GM21423 (cell line): ENCODE measurements at regions not wholly inside any gene's neighbourhood (a gene's known extent, or its start where the extent isn't known, plus 50 kb on each side); places are given as distances from the start of the nearest gene placed in this dataset.

Source experiments
- ATAC-seq: cut with Tn5 transposase; IDR thresholded peaks from one replicate; pipeline ENCODE4 v1.9.1; 2021; ENCODE audit warnings: mild to moderate bottlenecking, moderate library complexity; ENCODE audit not compliant: unreplicated experiment

GRCh38 chrX:121102101-121102500, 54.7 kb downstream of the GLUD2 start:
- no peak for ATAC-seq

GRCh38 chrX:121103381-121103780, 56.0 kb downstream of the GLUD2 start:
- ATAC-seq = no peak

GRCh38 chrX:121106484-121107235, 59.2 kb downstream of the GLUD2 start:
- no peak for ATAC-seq

- no peak for ATAC-seq
Observed at GRCh38 chrX:121109986-121110385, 62.6 kb downstream of the GLUD2 start.

- no peak for ATAC-seq
Observed at GRCh38 chrX:121110536-121110935, 63.1 kb downstream of the GLUD2 start.

- no peak for ATAC-seq
Observed at GRCh38 chrX:121114691-121115090, 67.3 kb downstream of the GLUD2 start.

GRCh38 chrX:121120690-121121605, 73.5 kb downstream of the GLUD2 start:
- no peak for ATAC-seq

- no peak for ATAC-seq
Observed at GRCh38 chrX:121122332-121122731, 74.9 kb downstream of the GLUD2 start.

GRCh38 chrX:121128925-121129877, 81.8 kb downstream of the GLUD2 start:
- no peak for ATAC-seq

- no peak for ATAC-seq
Observed at GRCh38 chrX:121132675-121133074, 85.3 kb downstream of the GLUD2 start.

GRCh38 chrX:121135488-121136207, 88.2 kb downstream of the GLUD2 start:
- ATAC-seq = no peak

- ATAC-seq = no peak
Observed at GRCh38 chrX:121146059-121146628, 98.7 kb downstream of the GLUD2 start.

- no peak for ATAC-seq
Observed at GRCh38 chrX:121150217-121150616, 102.8 kb downstream of the GLUD2 start.

- ATAC-seq = no peak
Observed at GRCh38 chrX:121151293-121151692, 103.9 kb downstream of the GLUD2 start.

GRCh38 chrX:121154858-121155404, 107.5 kb downstream of the GLUD2 start:
- no peak for ATAC-seq

GRCh38 chrX:121160987-121161386, 113.6 kb downstream of the GLUD2 start:
- ATAC-seq = peak; percentile 80

GRCh38 chrX:121161501-121161933, 114.1 kb downstream of the GLUD2 start:
- ATAC-seq = peak; percentile 62

- ATAC-seq = no peak
Observed at GRCh38 chrX:121163443-121163842, 116.0 kb downstream of the GLUD2 start.

GRCh38 chrX:121165930-121166359, 118.5 kb downstream of the GLUD2 start:
- no peak for ATAC-seq
